Activated CD4-positive, alpha-beta T cell treated with anti-CD3 and anti-CD28 coated beads for 48 hours (primary cell): ENCODE measurements at regions not wholly inside any gene's neighbourhood (a gene's known extent, or its start where the extent isn't known, plus 50 kb on each side); places are given as distances from the start of the nearest gene placed in this dataset.
"Not testable (repeated sequence)": the region's sequence is repeated elsewhere in the genome, so short reads cannot be mapped to it uniquely, and the experiment has no call there.

Experiments
- DNase-seq: peaks from one replicate; pipeline ENCODE4 v3.0.0-alpha.2; 2020

GRCh38 chr21:28332796-28333195 lies 659.9 kb downstream of the LTN1 start:
- DNase-seq = no peak

GRCh38 chr21:28325618-28326017 lies 667.1 kb downstream of the LTN1 start:
- DNase-seq = no peak

- DNase-seq = no peak
Observed at GRCh38 chr21:28324690-28325089, 668.0 kb downstream of the LTN1 start.

GRCh38 chr21:28317177-28317950 lies 675.3 kb downstream of the LTN1 start:
- no peak for DNase-seq

- DNase-seq = no peak
Observed at GRCh38 chr21:28311411-28312190, 681.1 kb downstream of the LTN1 start.

- DNase-seq = no peak
Observed at GRCh38 chr21:28310711-28311110, 682.0 kb downstream of the LTN1 start.

GRCh38 chr21:28310171-28310685 lies 682.4 kb downstream of the LTN1 start:
- no peak for DNase-seq

- no peak for DNase-seq
Observed at GRCh38 chr21:28309596-28309995, 683.1 kb downstream of the LTN1 start.

- no peak for DNase-seq
Observed at GRCh38 chr21:28308516-28308915, 684.2 kb downstream of the LTN1 start.

GRCh38 chr21:28299946-28300345 lies 692.7 kb downstream of the LTN1 start:
- DNase-seq = no peak

- no peak for DNase-seq
Observed at GRCh38 chr21:28298251-28298672, 694.4 kb downstream of the LTN1 start.

- no peak for DNase-seq
Observed at GRCh38 chr21:28294051-28294450, 698.6 kb downstream of the LTN1 start.

GRCh38 chr21:28283641-28284490 lies 708.8 kb downstream of the LTN1 start:
- no peak for DNase-seq

GRCh38 chr21:28282833-28283232 lies 709.8 kb downstream of the LTN1 start:
- no peak for DNase-seq

GRCh38 chr21:28281357-28281756 lies 711.3 kb downstream of the LTN1 start:
- not testable (repeated sequence) for DNase-seq

GRCh38 chr21:28280611-28281010 lies 712.1 kb downstream of the LTN1 start:
- no peak for DNase-seq

GRCh38 chr21:28277324-28277723 lies 715.4 kb downstream of the LTN1 start:
- no peak for DNase-seq

GRCh38 chr21:28272272-28272992 lies 720.2 kb downstream of the LTN1 start:
- no peak for DNase-seq

GRCh38 chr21:28269173-28269572 lies 723.5 kb downstream of the LTN1 start:
- no peak for DNase-seq

GRCh38 chr21:28268685-28269084 lies 724.0 kb downstream of the LTN1 start:
- no peak for DNase-seq

- DNase-seq = no peak
Observed at GRCh38 chr21:28267449-28267848, 725.2 kb downstream of the LTN1 start.

- no peak for DNase-seq
Observed at GRCh38 chr21:28266061-28266460, 726.6 kb downstream of the LTN1 start.
